ENCODE measurements at regions not wholly inside any gene's neighbourhood (a gene's known extent, or its start where the extent isn't known, plus 50 kb on each side); places are given as distances from the start of the nearest gene placed in this dataset.

DNA sequence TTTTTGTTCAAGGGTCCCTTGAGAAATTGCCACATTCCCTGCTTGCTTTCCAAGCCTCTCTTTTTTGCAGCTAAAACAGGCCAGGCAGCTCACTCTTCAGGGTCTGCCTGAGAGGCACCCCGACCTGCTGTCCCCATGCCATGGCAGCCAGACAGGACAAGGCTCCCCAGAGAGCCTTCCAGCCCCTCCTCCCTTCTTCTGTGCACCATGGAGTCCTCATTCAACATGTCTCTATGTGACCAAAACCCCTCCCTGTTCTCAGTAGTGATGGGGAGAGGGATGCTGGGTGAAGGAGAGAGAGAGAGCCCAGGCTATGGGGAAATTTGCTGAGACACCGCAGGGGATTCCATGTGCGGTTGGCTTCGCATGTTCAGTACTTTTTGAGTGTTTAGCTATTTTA, 384.2 kb upstream of the ZNF507 start:
- ATAC-seq (ENCODE audit: low read depth) (no peak), DNase-seq (no peak)
- WGBS, 2 experiments (ENCODE audit: extremely low coverage in 2 of 2, insufficient read length in 1 of 2) = no CpG with 5 or more reads among the region's 4 CpGs
- Histone ChIP-seq H2AK9ac (replicated peaks; ENCODE audit: low read depth, low read length, poor library complexity) (no peak overlapping the region), H3K4me1 (ENCODE audit: control insufficient read depth, insufficient read depth, low read length) (no peaks in the 10 kb centered on the region), H3K4me3 (ENCODE audit: insufficient read depth, low read depth, low read length) (no peak overlapping the region), H2AFZ (replicated peaks; ENCODE audit: low read length, poor library complexity) (no peak overlapping the region), H3K4me2 (ENCODE audit: low read depth, low read length) (no peak overlapping the region), H3K36me3 (ENCODE audit: control insufficient read depth, insufficient read depth, low read length) (no peaks in the 10 kb centered on the region), H2BK120ac (ENCODE audit: low read depth, low read length) (no peak overlapping the region), H3K9ac (ENCODE audit: low read depth, low read length) (no peak overlapping the region), H4K5ac (ENCODE audit: low read depth, low read length) (no peak overlapping the region), H3K79me1 (ENCODE audit: low read depth in 1 of 2, low read length in 2 of 2) (no peaks in the 10 kb centered on the region), H4K91ac (ENCODE audit: insufficient read depth, low read depth, low read length) (no peak overlapping the region), H3K27me3 (ENCODE audit: control insufficient read depth, insufficient read depth, low read length) (no peaks in the 10 kb centered on the region), H3K56ac (ENCODE audit: extremely low read depth, insufficient read depth, low read length) (no peak overlapping the region), H3K18ac (ENCODE audit: low read depth, low read length) (no peak overlapping the region), H2AK5ac (ENCODE audit: low read depth, low read length) (no peak overlapping the region), H2BK15ac (ENCODE audit: low read depth, low read length) (no peak overlapping the region), H2BK20ac (ENCODE audit: low read depth, low read length) (no peak overlapping the region), H3K27ac (ENCODE audit: insufficient read depth, low read length) (no peak overlapping the region), H3K23ac (ENCODE audit: low read depth, low read length) (no peak overlapping the region), H3K14ac (replicated peaks; ENCODE audit: low read depth, low read length) (no peak overlapping the region), H4K20me1 (ENCODE audit: insufficient read depth, low read length) (no peaks in the 10 kb centered on the region), H3K9me1 (ENCODE audit: insufficient read depth, low read length) (no peaks in the 10 kb centered on the region), H3K9me3 (ENCODE audit: control insufficient read depth, insufficient read depth, low read length) (peaks cover 19% of the 10 kb centered on the region), H3K4ac (ENCODE audit: low read depth, low read length) (no peak overlapping the region), H4K8ac (ENCODE audit: low read depth in 2 of 2, low read length in 2 of 2) (no peak overlapping the region), H2BK5ac (ENCODE audit: low read depth, low read length, poor library complexity, severe bottlenecking) (no peak overlapping the region)
- dilution Hi-C loops (cut with HindIII; ENCODE audit: low sequenced_read_pairs, unreplicated experiment) (no loop called here), intact Hi-C loops (cut with micrococcal nuclease) (no loop called here), in situ Hi-C loops (cut with MboI; ENCODE audit: low sequenced_read_pairs) (no loop called here)
- ChIA-PET POLR2A (ENCODE audit: unreplicated experiment) (no interaction called here), CTCF (no interaction called here)
- TF ChIP-seq SMC3 (IDR thresholded peaks at IDR 0.05; ENCODE audit: low read depth, low read length) (no peak), CHD1 (IDR thresholded peaks at IDR 0.05; ENCODE audit: low read depth, low read length) (no peak), MXI1 (IDR thresholded peaks at IDR 0.05; ENCODE audit: borderline replicate concordance, low read depth, low read length) (no peak), FOS (IDR thresholded peaks at IDR 0.05; ENCODE audit: low read depth, low read length) (no peak), MAZ (IDR thresholded peaks at IDR 0.05; ENCODE audit: borderline replicate concordance, low read depth, low read length) (no peak), NFE2L2 (IDR thresholded peaks at IDR 0.05; ENCODE audit: low read depth, low read length) (no peak), RCOR1 (IDR thresholded peaks at IDR 0.05; ENCODE audit: insufficient replicate concordance, low read length) (no peak), RAD21 (IDR thresholded peaks at IDR 0.05; ENCODE audit: low read length) (no peak), POLR2A (IDR thresholded peaks at IDR 0.05; ENCODE audit: low read depth, low read length) (no peak), MAFK (IDR thresholded peaks at IDR 0.05; ENCODE audit: low read depth, low read length) (no peak), RFX5 (IDR thresholded peaks at IDR 0.05; ENCODE audit: low read depth, low read length) (no peak), CEBPB (IDR thresholded peaks at IDR 0.05; ENCODE audit: low read depth, low read length) (no peak), BHLHE40 (IDR thresholded peaks at IDR 0.05; ENCODE audit: low read depth, low read length) (no peak)
- TF ChIP-seq, protein P1, sequence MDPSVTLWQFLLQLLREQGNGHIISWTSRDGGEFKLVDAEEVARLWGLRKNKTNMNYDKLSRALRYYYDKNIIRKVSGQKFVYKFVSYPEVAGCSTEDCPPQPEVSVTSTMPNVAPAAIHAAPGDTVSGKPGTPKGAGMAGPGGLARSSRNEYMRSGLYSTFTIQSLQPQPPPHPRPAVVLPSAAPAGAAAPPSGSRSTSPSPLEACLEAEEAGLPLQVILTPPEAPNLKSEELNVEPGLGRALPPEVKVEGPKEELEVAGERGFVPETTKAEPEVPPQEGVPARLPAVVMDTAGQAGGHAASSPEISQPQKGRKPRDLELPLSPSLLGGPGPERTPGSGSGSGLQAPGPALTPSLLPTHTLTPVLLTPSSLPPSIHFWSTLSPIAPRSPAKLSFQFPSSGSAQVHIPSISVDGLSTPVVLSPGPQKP (IDR thresholded peaks at IDR 0.05; ENCODE audit: borderline replicate concordance, low read depth, low read length) = no peak
- TF ChIP-seq, protein P2, sequence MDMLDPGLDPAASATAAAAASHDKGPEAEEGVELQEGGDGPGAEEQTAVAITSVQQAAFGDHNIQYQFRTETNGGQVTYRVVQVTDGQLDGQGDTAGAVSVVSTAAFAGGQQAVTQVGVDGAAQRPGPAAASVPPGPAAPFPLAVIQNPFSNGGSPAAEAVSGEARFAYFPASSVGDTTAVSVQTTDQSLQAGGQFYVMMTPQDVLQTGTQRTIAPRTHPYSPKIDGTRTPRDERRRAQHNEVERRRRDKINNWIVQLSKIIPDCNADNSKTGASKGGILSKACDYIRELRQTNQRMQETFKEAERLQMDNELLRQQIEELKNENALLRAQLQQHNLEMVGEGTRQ (IDR thresholded peaks at IDR 0.05; ENCODE audit: low read depth, low read length) = no peak
- TF ChIP-seq, protein P3, sequence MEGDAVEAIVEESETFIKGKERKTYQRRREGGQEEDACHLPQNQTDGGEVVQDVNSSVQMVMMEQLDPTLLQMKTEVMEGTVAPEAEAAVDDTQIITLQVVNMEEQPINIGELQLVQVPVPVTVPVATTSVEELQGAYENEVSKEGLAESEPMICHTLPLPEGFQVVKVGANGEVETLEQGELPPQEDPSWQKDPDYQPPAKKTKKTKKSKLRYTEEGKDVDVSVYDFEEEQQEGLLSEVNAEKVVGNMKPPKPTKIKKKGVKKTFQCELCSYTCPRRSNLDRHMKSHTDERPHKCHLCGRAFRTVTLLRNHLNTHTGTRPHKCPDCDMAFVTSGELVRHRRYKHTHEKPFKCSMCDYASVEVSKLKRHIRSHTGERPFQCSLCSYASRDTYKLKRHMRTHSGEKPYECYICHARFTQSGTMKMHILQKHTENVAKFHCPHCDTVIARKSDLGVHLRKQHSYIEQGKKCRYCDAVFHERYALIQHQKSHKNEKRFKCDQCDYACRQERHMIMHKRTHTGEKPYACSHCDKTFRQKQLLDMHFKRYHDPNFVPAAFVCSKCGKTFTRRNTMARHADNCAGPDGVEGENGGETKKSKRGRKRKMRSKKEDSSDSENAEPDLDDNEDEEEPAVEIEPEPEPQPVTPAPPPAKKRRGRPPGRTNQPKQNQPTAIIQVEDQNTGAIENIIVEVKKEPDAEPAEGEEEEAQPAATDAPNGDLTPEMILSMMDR (conservative IDR thresholded peaks at IDR 0.05; ENCODE audit: low read depth, low read length) = no peak
- BruUV-seq (replicated peaks) = no TSS peak

Measured in IMR-90 (cell line).